ENCODE measurements at regions not wholly inside any gene's neighbourhood (a gene's known extent, or its start where the extent isn't known, plus 50 kb on each side); places are given as distances from the start of the nearest gene placed in this dataset.
A peak's percentile ranks its signal among the peaks of the same experiment; 100 is the strongest.

DNA sequence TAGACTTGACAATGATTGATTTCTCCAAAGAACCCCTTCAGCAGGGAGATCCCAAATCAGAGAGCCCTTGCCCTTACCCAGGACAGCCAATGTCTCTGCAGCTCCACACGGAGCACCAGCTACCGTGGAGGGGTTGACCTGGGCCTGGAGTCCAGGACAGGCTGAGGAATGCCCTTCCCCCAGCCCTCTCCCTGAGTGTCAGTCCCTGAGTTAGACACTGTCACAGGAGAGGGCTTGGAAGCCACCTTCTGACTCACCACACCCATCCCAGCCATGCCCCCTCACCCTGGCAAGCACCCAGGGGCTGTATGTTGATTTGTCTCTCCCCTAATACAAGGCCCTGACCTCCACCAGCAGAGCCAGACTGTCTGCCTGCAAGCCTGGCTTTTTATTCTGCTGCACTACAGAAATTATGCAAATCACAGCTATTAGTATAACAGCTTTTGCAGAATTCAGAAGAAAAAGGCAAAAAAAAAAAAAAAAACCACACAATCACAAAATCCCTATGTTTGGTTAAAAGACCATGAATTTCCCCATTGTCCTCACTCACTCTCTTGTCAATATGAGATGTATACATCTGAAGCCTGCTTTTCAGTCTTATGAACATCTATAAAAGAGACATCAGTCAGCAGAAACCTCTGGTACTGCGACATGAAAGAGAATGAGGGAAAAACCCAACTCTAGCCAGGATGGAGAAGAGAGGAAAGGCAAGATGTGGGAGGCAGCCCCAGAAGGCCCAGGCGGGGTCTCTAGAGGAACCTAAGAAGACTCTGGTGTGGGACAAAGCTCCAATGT lies 240.7 kb downstream of the UQCRFS1 start:
- in situ Hi-C loops (cut with HindIII; ENCODE audit: low sequenced_read_pairs): no loop called here
- no peak overlapping the region for H3K4me3 ChIP-seq (ENCODE audit: low read depth, low read length)
- TF ChIP-seq, protein P1, sequence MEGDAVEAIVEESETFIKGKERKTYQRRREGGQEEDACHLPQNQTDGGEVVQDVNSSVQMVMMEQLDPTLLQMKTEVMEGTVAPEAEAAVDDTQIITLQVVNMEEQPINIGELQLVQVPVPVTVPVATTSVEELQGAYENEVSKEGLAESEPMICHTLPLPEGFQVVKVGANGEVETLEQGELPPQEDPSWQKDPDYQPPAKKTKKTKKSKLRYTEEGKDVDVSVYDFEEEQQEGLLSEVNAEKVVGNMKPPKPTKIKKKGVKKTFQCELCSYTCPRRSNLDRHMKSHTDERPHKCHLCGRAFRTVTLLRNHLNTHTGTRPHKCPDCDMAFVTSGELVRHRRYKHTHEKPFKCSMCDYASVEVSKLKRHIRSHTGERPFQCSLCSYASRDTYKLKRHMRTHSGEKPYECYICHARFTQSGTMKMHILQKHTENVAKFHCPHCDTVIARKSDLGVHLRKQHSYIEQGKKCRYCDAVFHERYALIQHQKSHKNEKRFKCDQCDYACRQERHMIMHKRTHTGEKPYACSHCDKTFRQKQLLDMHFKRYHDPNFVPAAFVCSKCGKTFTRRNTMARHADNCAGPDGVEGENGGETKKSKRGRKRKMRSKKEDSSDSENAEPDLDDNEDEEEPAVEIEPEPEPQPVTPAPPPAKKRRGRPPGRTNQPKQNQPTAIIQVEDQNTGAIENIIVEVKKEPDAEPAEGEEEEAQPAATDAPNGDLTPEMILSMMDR (IDR thresholded peaks at IDR 0.05; ENCODE audit: low read depth, low read length): no peak
- DNase-seq (ENCODE audit: low read depth, low spot score): no peak

DNA sequence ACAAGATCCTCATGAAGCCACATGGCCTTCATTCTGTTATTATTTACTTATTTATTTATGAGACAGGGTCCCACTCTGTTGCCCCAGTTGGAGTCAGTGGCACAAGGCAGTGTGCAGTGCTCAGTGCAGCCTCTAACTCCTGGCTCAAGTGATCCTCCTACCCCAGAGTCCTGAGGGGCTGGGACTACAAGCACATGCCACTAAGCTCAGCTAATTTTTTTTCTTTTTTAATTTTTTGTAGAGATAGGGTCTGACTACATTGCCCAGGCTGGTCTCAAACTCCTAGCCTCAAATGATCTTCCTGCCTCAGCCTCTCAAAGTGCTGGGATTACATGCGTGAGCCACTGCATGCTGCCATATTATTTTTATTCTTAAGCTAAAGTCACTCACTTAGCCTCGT lies 241.4 kb downstream of the UQCRFS1 start:
- in situ Hi-C loops (cut with HindIII; ENCODE audit: low sequenced_read_pairs): no loop called here
- TF ChIP-seq, protein P1 (IDR thresholded peaks at IDR 0.05; ENCODE audit: low read depth, low read length): no peak
- no peak for DNase-seq (ENCODE audit: low read depth, low spot score)
- no peak overlapping the region for H3K4me3 ChIP-seq (ENCODE audit: low read depth, low read length)

DNA sequence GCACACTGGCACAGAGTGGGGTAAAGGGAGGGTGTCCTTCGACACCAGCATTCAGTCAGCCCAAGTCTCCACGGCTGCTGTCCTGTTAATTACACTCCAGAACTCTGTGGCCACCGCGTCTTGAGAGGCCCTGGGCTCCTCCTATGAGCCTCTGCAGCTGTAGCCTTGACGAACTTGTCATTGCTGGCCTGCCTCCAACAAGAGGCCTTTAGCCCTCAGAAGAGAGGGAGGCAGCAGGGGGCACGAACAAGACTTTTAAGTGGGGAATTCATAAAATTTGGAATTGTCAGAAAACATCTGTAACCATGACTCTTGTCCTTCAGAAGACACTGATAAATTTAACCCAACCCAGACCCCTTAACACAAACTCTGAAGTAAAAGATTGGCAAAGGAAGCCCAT lies 241.9 kb downstream of the UQCRFS1 start:
- DNase-seq (ENCODE audit: low read depth, low spot score): no peak
- in situ Hi-C loops (cut with HindIII; ENCODE audit: low sequenced_read_pairs): no loop called here
- H3K4me3 ChIP-seq (ENCODE audit: low read depth, low read length): no peak overlapping the region
- TF ChIP-seq, protein P1 (IDR thresholded peaks at IDR 0.05; ENCODE audit: low read depth, low read length): no peak

DNA sequence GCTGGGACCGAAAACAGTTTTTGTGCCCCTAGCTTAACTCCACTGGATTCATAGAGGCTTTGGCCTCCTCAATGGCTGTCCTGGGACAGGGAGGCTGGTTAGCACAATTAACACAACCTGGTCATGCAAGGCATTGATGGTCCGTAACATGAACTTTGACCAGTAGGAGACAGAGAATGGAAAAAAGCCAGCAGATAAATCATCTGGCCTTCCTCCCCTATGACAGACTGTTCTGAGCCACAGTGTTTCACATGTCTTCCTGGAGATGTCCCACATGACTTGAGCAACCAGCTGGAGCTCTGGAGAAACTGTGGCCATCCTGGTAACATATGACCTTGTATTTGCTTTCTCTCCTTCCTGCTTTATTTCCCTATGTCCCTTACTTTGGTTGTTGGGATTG lies 244.2 kb downstream of the UQCRFS1 start:
- no peak overlapping the region for H3K4me3 ChIP-seq (ENCODE audit: low read depth, low read length)
- TF ChIP-seq, protein P1 (IDR thresholded peaks at IDR 0.05; ENCODE audit: low read depth, low read length): no peak
- no peak for DNase-seq (ENCODE audit: low read depth, low spot score)
- in situ Hi-C loops (cut with HindIII; ENCODE audit: low sequenced_read_pairs): no loop called here

DNA sequence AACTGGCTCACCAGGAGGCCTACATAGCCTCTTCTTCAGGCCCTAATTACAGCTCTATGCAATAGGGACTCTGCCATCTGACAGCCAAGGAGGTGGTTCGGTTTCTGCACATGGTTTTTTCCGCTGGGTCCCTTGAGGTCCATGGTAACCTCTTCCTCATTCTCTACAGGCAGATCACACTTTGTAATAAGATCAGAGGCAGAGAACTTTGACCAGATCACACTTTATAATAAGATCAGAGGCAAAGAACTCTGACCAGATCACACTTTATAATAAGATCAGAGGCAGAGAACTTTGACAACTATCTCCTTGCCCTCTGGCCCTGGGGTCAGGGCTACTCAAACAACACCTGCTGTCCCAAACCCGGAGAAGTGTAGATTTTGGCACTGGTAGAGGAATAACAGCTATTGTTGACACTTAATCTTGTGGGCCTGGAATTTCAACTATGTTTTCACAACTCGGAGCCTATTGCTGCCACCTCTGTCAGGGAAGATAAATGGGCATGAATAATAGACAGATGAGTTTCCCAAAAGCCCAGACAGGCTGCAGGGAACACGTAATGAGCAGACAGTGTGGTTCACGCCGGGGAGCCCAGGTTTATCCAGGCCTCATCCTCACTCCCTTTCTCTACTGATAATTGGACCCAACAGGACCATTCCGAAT lies 246.1 kb downstream of the UQCRFS1 start:
- in situ Hi-C loops (cut with HindIII; ENCODE audit: low sequenced_read_pairs): no loop called here
- peak; percentile 1 for DNase-seq (ENCODE audit: low read depth, low spot score)
- H3K4me3 ChIP-seq (ENCODE audit: low read depth, low read length): no peak overlapping the region
- TF ChIP-seq, protein P1 (IDR thresholded peaks at IDR 0.05; ENCODE audit: low read depth, low read length): no peak

DNA sequence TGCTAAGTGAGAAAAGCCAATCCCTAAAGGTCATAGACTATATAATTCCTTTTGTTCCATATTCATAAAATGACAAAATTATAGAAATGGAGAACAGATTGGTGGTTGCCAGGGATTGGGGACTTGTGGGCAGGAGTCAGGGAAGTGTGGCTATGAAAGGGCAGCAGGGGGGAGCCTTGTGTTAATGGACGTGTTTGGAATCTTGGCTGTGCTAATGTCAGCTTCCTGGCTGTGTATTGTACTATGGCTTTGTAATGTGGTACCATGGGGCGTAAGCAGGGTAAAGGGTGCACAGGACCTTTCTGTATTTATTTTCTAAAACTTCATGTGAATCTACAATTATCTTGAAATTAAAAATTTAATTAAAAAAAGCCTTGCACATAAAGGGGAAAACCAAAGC lies 248.5 kb downstream of the UQCRFS1 start:
- no peak for DNase-seq (ENCODE audit: low read depth, low spot score)
- TF ChIP-seq, protein P1 (IDR thresholded peaks at IDR 0.05; ENCODE audit: low read depth, low read length): no peak
- in situ Hi-C loops (cut with HindIII; ENCODE audit: low sequenced_read_pairs): no loop called here
- H3K4me3 ChIP-seq (ENCODE audit: low read depth, low read length): no peak overlapping the region

All from astrocyte of the spinal cord (primary cell).